Osteoblast (primary cell): ENCODE measurements at regions not wholly inside any gene's neighbourhood (a gene's known extent, or its start where the extent isn't known, plus 50 kb on each side); places are given as distances from the start of the nearest gene placed in this dataset.

Source experiments
- DNase-seq: peaks from one replicate; pipeline ENCODE4 v3.0.0; 2011; ENCODE audit warnings: low spot score, mixed read lengths; ENCODE audit not compliant: insufficient read length; ENCODE audit errors: missing footprints
- H2AFZ ChIP-seq: 2 replicates; pipeline ENCODE4 v1.6.0; 2011; ENCODE audit warnings: mild to moderate bottlenecking, low read length
- H3K27ac ChIP-seq: 2 replicates; pipeline ENCODE4 v1.5.1; 2011; ENCODE audit warnings: mild to moderate bottlenecking, low read depth, low read length, moderate library complexity
- H3K27me3 ChIP-seq: 2 replicates; pipeline ENCODE4 v1.6.0; 2012; ENCODE audit warnings: mild to moderate bottlenecking, control low read depth, inconsistent platforms, low read length, moderate library complexity; ENCODE audit not compliant: insufficient read depth
- H3K36me3 ChIP-seq: 2 replicates; pipeline ENCODE4 v1.5.1; 2011; ENCODE audit warnings: mild to moderate bottlenecking, low read length, control low read depth, moderate library complexity; ENCODE audit not compliant: insufficient read depth
- H3K4me1 ChIP-seq: 2 replicates; pipeline ENCODE4 v1.5.1; 2011; ENCODE audit warnings: mild to moderate bottlenecking, low read length, control low read depth, moderate library complexity; ENCODE audit not compliant: insufficient read depth
- H3K4me2 ChIP-seq: 2 replicates; pipeline ENCODE4 v1.6.0; 2011; ENCODE audit warnings: mild to moderate bottlenecking, low read length; ENCODE audit not compliant: insufficient read depth
- H3K4me3 ChIP-seq: fragments of 200-600 bp; sonication (generic); 3 replicates; pipeline ENCODE4 v1.5.1; 2012; ENCODE audit warnings: mild to moderate bottlenecking, low read length, inconsistent platforms; ENCODE audit not compliant: insufficient read depth
- H3K79me2 ChIP-seq: 2 replicates; pipeline ENCODE4 v1.6.0; 2012; ENCODE audit warnings: mild to moderate bottlenecking, low read length, control low read depth, inconsistent platforms; ENCODE audit not compliant: insufficient read depth
- H3K9me3 ChIP-seq: 2 replicates; pipeline ENCODE4 v1.5.1; 2011; ENCODE audit warnings: low read depth, low read length, control low read depth
- H4K20me1 ChIP-seq: 2 replicates; pipeline ENCODE4 v1.6.0; 2012; ENCODE audit warnings: mild to moderate bottlenecking, low read length, control low read depth; ENCODE audit not compliant: insufficient read depth
- TF ChIP-seq, protein P1 (sequence below): IDR thresholded peaks from 2 replicates; pipeline ENCODE4 v1.5.1; 2011; ENCODE audit warnings: mild to moderate bottlenecking, low read depth, low read length, moderate library complexity; ENCODE audit errors: extremely low read depth

DNA sequence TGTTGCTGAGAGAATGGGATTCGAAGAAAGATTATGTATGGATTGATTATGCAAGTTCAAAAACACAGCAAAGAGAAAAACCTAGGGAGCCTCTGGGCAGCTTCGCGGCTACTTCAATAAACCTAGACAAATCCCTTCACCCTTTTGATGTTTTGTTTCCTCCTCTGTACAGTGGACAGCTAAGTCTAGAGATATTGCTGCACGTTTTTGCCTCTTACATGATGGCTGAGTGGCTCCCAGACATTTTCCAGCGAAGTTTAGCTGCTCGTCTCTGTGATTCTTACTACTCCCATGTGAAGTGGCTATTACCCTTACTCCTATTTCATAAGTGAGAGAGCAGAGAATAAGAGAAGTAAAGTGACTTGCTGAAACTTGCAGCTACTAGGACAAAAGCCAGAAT is 695.0 kb upstream of the GRM7 start:
- Histone ChIP-seq H4K20me1 (no peaks in the 10 kb centered on the region), H3K27ac (no peak overlapping the region), H3K27me3 (no peaks in the 10 kb centered on the region), H3K4me1 (no peaks in the 10 kb centered on the region), H3K9me3 (peaks cover 8% of the 10 kb centered on the region), H3K79me2 (no peaks in the 10 kb centered on the region), H3K36me3 (no peaks in the 10 kb centered on the region), H2AFZ (no peak overlapping the region), H3K4me3 (no peak overlapping the region), H3K4me2 (no peak overlapping the region)
- no peak for DNase-seq
- TF ChIP-seq, protein P1, sequence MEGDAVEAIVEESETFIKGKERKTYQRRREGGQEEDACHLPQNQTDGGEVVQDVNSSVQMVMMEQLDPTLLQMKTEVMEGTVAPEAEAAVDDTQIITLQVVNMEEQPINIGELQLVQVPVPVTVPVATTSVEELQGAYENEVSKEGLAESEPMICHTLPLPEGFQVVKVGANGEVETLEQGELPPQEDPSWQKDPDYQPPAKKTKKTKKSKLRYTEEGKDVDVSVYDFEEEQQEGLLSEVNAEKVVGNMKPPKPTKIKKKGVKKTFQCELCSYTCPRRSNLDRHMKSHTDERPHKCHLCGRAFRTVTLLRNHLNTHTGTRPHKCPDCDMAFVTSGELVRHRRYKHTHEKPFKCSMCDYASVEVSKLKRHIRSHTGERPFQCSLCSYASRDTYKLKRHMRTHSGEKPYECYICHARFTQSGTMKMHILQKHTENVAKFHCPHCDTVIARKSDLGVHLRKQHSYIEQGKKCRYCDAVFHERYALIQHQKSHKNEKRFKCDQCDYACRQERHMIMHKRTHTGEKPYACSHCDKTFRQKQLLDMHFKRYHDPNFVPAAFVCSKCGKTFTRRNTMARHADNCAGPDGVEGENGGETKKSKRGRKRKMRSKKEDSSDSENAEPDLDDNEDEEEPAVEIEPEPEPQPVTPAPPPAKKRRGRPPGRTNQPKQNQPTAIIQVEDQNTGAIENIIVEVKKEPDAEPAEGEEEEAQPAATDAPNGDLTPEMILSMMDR: no peak

DNA sequence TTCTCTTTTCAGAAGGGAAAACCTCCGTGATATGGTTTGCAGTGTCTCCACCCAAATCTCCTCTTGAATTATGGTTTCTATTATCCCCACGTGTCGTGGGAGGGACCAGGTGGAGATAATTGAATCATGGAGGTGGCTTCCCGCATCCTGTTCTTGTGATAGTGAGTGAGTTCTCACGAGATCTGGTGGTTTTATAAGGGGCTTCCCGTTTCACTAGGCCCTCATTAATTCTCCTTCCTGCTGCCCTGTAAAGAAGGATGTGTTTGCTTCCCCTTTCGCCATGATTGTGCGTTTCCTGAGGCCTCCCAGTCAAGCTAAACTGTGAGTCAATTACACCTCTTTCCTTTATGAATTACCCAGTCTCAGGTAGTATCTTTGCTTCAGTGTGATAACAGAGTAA is 692.7 kb upstream of the GRM7 start:
- H2AFZ ChIP-seq: no peak overlapping the region
- H3K4me3 ChIP-seq: no peak overlapping the region
- no peaks in the 10 kb centered on the region for H3K79me2 ChIP-seq
- no peak for DNase-seq
- H3K4me2 ChIP-seq: no peak overlapping the region
- H3K27me3 ChIP-seq: no peaks in the 10 kb centered on the region
- no peaks in the 10 kb centered on the region for H3K4me1 ChIP-seq
- TF ChIP-seq, protein P1: no peak
- no peaks in the 10 kb centered on the region for H3K36me3 ChIP-seq
- H4K20me1 ChIP-seq: no peaks in the 10 kb centered on the region
- peaks cover 8% of the 10 kb centered on the region for H3K9me3 ChIP-seq
- H3K27ac ChIP-seq: no peak overlapping the region

DNA sequence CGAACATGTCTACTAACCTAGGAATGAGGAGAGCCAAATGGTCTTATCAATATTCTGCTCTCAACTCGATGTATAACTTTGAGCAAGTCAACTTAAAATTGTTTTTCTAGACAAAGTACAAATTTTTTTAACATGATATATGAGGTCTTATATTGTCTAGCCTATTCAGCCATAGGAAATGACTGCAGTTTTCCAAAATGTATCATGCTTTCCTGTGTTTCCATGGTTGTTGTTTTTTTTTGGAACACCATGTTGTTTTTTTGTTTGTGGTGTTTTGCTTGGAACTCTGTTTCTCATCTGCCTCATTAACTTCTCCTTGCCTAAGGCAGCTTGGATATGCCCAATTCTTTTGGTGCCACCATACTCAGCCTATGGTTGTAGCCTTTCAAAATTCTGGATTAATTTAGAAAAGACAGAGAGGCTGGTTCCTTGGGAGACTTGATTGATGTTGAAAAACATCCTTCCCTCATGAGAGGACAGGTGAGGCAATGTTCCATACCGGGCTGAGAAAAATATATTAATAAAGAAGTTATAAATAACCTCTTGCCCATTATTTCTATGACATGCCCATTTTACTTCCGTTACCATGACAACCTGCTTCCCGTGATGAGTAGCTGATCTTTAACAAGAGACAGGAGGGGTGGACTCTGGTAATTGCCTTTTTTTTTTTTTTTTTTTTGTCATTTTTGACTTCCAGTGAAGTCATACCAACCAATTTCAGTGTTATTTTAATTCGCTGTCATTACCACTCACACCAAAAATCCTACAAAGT is 687.9 kb upstream of the GRM7 start:
- no peaks in the 10 kb centered on the region for H3K27me3 ChIP-seq
- peaks cover 6% of the 10 kb centered on the region for H3K9me3 ChIP-seq
- no peak overlapping the region for H3K27ac ChIP-seq
- H4K20me1 ChIP-seq: no peaks in the 10 kb centered on the region
- no peak overlapping the region for H3K4me3 ChIP-seq
- TF ChIP-seq, protein P1: no peak
- H3K36me3 ChIP-seq: no peaks in the 10 kb centered on the region
- DNase-seq: no peak
- no peak overlapping the region for H2AFZ ChIP-seq
- H3K4me2 ChIP-seq: no peak overlapping the region
- no peaks in the 10 kb centered on the region for H3K79me2 ChIP-seq
- no peaks in the 10 kb centered on the region for H3K4me1 ChIP-seq

DNA sequence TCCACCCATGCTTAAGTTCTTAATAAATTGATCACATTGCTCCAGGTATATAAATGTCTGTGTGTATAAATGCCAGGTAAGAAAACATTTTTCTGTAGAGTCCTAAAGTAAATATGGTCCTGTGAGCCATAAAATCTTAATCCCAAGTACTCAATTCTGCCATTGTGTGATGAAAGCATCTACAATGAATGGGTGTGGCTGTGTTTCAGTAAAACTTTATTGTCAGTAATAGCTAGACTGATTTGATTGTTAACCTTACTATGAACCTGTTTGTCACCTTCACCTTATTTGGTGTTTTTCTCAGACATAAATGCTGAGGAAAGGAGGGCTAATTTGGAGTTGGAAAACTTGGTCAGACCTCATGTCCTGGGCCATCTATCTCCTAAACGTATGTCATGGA is 683.5 kb upstream of the GRM7 start:
- no peaks in the 10 kb centered on the region for H3K36me3 ChIP-seq

More for the DNA sequence above, 683.5 kb upstream of the GRM7 start:
- Histone ChIP-seq H3K4me2 (no peak overlapping the region), H3K4me3 (no peak overlapping the region), H3K4me1 (no peaks in the 10 kb centered on the region), H2AFZ (no peak overlapping the region), H3K27ac (no peak overlapping the region), H3K9me3 (peaks cover 5% of the 10 kb centered on the region), H4K20me1 (no peaks in the 10 kb centered on the region), H3K27me3 (no peaks in the 10 kb centered on the region), H3K79me2 (no peaks in the 10 kb centered on the region)
- TF ChIP-seq, protein P1: no peak
- DNase-seq: no peak
